ENCODE measurements at regions not wholly inside any gene's neighbourhood (a gene's known extent, or its start where the extent isn't known, plus 50 kb on each side); places are given as distances from the start of the nearest gene placed in this dataset.

DNA sequence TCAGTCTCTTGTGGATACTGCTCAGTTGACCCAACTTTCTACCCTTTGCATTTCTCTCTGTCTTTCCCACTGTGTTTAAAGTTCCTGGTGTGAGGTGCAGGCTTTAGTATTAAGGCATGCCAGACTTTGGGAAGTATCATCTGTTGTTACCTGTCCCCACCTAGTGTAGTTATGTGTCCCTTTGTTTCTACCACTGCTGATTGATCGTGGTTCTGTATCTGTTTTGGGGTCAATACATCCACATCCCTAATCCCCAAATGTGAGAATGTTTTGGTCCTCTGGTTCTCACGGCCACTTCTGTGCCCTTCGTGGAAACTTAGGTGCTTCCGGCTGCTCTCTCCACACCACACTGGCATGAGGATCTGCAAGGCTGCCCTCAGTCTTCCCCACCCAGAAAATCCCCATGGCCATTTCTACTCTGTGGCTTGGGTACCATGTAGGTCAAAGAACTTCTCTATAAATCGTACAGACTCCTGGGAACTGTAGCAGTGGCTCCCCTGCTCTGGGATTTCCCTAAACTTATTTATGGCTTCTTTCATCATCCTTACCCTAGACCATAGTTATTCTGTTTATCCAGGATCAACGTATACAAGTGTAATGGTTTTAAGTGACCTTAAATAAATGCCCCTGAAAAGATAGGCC is 443.2 kb downstream of the XYLT1 start:
- no peak overlapping the region for H3K4me3 ChIP-seq (replicated peaks; ENCODE audit: low read depth, low read length)
- TF ChIP-seq, protein P1, sequence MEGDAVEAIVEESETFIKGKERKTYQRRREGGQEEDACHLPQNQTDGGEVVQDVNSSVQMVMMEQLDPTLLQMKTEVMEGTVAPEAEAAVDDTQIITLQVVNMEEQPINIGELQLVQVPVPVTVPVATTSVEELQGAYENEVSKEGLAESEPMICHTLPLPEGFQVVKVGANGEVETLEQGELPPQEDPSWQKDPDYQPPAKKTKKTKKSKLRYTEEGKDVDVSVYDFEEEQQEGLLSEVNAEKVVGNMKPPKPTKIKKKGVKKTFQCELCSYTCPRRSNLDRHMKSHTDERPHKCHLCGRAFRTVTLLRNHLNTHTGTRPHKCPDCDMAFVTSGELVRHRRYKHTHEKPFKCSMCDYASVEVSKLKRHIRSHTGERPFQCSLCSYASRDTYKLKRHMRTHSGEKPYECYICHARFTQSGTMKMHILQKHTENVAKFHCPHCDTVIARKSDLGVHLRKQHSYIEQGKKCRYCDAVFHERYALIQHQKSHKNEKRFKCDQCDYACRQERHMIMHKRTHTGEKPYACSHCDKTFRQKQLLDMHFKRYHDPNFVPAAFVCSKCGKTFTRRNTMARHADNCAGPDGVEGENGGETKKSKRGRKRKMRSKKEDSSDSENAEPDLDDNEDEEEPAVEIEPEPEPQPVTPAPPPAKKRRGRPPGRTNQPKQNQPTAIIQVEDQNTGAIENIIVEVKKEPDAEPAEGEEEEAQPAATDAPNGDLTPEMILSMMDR (IDR thresholded peaks at IDR 0.05; ENCODE audit: low read length, missing control alignments) = no peak
- no peak for DNase-seq (ENCODE audit: low read depth)

DNA sequence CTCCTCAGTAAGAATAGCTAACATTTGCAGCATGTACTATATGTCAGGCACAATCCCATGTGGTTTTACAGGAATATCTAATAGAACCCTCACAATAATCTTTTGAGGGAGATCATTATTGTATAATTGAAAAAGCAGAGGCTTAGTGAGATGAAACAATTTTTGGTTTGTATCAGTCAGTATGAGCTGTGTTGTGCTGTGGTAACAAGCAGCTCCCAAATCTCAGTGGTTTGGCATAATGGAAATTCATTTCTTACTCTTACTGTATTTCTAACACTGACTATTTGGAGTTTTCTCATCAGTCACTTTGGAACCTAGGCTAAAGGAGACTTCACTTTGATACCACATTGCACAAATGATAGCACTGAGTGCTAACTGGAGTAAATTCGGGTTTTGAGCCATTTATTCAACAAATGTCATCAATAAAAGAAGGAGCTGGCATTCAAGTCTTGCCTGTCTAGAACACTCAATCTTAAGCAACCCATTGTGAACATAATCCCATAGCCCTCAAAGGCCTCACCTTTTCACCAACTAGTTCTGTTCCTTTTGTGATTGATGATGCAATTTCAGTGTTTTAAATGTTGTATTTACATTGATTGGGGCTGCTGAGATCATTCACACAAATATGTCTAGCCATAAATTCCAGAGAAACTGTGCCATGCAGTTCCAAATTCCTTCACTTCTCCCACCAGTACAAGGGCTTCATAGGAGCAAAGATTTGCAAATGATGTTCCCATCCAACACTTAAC is 441.0 kb downstream of the XYLT1 start:
- no peak for DNase-seq (ENCODE audit: low read depth)
- TF ChIP-seq, protein P1 (IDR thresholded peaks at IDR 0.05; ENCODE audit: low read length, missing control alignments) = no peak
- H3K4me3 ChIP-seq (replicated peaks; ENCODE audit: low read depth, low read length) = no peak overlapping the region

DNA sequence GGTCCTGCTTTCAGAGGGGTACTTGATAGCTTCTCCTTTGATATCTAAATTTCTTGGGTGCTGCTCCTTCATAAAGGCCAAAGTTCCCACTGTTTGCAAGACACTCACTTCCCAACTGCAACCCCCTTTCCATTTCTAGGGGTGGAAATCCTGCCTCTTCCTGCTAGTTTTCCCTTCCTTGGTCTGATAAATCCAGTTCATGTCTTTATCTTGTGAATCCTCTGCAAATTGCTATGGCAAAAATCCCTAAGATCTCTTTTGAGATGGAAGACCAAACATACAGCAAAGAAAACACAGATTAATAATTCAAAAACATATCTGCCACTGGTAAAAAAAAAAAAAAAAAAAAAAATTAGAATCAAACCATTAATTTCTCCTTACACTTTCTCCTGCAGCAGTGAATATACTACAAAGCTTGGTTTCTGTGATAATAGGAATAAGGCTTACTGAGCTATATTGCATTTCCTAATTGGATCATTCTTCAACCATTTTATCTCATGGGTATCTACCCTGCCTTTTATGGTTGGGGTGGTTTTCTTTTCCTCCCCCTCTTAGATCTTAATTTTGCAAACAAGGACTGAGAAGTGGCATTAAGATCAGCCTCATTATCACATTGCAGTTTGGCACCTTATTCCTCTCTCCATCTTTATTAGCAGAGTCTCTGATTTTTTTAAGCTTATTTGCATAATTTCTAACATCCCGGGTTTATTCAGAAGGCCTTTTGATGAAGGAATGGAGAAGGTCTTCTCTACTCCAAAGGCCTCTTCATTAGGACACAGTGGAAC is 439.1 kb downstream of the XYLT1 start:
- TF ChIP-seq, protein P1 (IDR thresholded peaks at IDR 0.05; ENCODE audit: low read length, missing control alignments) = no peak
- H3K4me3 ChIP-seq (replicated peaks; ENCODE audit: low read depth, low read length) = no peak overlapping the region
- DNase-seq (ENCODE audit: low read depth) = no peak

DNA sequence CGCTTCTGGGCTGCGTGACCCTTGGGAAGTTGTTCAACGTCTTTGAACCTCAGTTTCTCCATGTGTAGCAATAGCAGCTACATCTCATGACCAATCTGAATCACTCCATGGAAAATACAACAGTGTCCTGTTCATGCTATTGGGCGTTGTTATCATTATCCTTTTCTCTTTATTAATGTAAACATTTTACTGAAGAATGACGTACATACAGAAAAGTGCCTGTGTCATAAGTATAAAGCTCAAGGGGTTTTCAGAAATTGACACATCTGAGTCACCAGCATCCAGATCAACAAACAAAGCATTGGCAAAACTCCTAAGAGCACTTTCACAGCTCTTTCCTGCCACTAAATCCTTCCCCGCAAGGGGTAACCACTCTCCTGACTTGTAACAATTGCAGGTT is 438.4 kb downstream of the XYLT1 start:
- TF ChIP-seq, protein P1 (IDR thresholded peaks at IDR 0.05; ENCODE audit: low read length, missing control alignments) = no peak
- no peak overlapping the region for H3K4me3 ChIP-seq (replicated peaks; ENCODE audit: low read depth, low read length)
- DNase-seq (ENCODE audit: low read depth) = no peak

DNA sequence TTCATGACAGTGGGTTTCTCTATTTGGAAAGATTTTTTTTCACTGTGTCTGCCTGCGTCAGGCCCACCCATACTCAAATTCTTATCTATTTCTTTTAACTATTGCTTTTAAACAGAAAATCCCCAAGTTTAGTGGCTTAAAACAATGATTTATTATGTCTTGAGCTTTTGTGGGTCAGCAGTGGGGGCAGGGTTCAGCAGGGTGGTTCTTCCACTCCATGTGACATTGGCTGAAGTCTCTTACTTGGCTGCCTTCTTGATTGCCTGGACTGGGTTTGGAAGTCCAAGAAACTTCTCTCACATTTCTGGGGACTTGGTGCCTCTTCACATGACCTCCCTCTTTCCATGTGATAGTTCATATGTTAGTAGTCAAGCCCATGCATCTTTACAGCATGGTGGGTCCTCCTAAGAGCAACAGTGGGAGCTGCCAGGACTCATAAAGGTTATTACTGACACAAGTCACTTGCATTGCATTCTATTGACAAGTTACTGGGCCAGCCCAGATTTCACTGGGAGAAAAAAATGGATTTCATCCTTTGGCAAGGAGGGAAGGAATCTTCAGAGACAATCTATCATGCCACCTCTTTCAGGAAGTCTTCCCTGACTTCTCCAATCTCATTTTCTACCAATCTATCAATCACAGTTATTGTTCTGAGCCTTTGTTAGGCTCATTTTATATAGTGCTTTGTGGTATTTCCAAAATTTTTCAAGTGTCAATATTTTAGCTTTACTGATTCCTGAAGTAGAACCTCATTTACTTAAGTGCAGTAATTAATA is 436.1 kb downstream of the XYLT1 start:
- TF ChIP-seq, protein P1 (IDR thresholded peaks at IDR 0.05; ENCODE audit: low read length, missing control alignments) = no peak
- DNase-seq (ENCODE audit: low read depth) = no peak

DNA sequence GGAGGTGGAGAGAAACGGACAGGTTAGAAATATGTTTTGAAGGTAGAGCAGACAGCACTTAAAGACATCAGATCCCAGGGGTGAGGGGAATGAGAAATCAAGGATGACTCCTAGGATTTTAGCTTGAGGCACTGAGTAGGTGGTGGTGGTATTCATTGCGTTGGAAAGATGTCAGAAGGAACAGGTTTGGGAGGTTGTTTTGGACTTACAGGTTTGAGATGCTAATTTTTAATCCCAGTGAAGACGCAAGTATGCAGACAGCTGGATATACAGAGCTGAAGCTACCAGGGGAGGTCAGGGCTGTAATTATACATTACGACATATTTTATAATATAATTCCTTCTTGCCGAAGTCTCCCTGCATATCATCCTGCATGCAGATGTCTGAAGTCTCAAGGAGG is 433.3 kb downstream of the XYLT1 start:
- no peak overlapping the region for H3K4me3 ChIP-seq (replicated peaks; ENCODE audit: low read depth, low read length)
- TF ChIP-seq, protein P1 (IDR thresholded peaks at IDR 0.05; ENCODE audit: low read length, missing control alignments) = no peak
- no peak for DNase-seq (ENCODE audit: low read depth)

More for the DNA sequence above, 436.1 kb downstream of the XYLT1 start:
- H3K4me3 ChIP-seq (replicated peaks; ENCODE audit: low read depth, low read length) = no peak overlapping the region

Measured in fibroblast of pulmonary artery (primary cell).